ENCODE measurements at regions not wholly inside any gene's neighbourhood (a gene's known extent, or its start where the extent isn't known, plus 50 kb on each side); places are given as distances from the start of the nearest gene placed in this dataset.

DNA sequence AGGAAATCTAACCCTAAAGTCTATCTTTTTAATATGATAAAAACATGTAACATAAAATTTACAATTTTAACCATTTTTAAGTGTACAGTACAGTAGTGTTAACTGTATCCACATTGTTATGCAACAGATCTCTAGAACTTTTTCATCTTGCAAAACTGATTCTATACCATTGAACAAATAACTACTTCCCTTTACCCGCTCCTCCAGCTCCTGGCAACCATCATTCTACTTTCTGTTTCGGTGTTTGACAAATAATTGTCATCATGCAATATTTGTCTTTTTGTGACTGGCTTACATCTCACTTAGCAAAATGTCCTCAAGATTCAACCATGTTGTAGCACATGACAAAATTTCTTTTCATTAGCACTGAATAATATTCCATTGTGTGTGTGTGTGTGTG lies 203.2 kb downstream of the SIM1 start:
- Mint-ChIP-seq H3K36me3 (ENCODE audit: low read depth) (no peaks in the 10 kb centered on the region), H3K27ac (no peak overlapping the region), H3K9me3 (no peaks in the 10 kb centered on the region), H3K27me3 (ENCODE audit: insufficient read depth) (no peaks in the 10 kb centered on the region), H3K4me3 (no peak overlapping the region), H3K4me1 (ENCODE audit: low read depth) (no peaks in the 10 kb centered on the region)
- DNase-seq (ENCODE audit: low spot score) = no peak
- intact Hi-C loops (cut with micrococcal nuclease) = no loop called here

DNA sequence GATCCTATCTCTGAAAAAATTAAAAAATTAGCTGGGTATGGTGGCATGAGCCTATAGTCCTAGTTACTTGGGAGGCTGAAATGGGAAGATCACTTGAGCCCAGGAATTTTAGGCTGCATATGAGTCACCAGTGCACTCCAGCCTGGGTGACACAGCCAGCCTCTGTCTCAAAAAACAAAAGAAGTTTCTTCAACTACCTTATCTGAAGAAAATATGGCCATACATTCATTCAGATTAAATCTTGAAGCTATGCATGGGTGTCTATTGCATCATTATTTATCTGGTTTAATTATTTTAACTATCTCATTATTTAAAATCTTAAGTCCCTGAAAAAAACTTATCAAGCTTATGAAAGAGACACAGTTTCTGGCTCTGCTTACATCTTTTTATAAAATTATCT lies 204.1 kb downstream of the SIM1 start:
- H3K9me3 Mint-ChIP-seq = no peaks in the 10 kb centered on the region
- no peaks in the 10 kb centered on the region for H3K27me3 Mint-ChIP-seq (ENCODE audit: insufficient read depth)
- H3K4me1 Mint-ChIP-seq (ENCODE audit: low read depth) = no peaks in the 10 kb centered on the region
- DNase-seq (ENCODE audit: low spot score) = no peak
- no peak overlapping the region for H3K27ac Mint-ChIP-seq
- H3K36me3 Mint-ChIP-seq (ENCODE audit: low read depth) = no peaks in the 10 kb centered on the region
- H3K4me3 Mint-ChIP-seq = no peak overlapping the region
- intact Hi-C loops (cut with micrococcal nuclease) = no loop called here

DNA sequence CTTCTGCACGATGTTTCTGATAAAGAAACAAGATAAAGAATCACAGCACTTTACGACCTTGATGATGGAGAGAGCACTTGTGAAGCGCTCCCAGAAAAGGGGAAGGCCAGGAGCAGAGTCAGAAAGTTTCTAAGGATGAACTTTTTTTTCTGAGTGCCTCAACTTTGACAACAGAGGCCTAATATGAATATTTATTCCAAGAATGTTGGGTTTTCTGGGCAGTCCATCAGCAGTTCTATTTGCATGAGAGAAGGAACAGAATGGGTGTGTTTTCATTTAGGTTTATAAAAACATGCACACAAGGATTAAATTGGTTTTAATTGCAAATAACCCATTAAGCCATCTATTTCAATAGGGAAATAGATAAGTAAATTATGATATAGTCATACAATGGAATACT lies 204.9 kb downstream of the SIM1 start:
- Mint-ChIP-seq H3K27ac (no peak overlapping the region), H3K4me3 (no peak overlapping the region), H3K9me3 (no peaks in the 10 kb centered on the region), H3K36me3 (ENCODE audit: low read depth) (no peaks in the 10 kb centered on the region), H3K4me1 (ENCODE audit: low read depth) (no peaks in the 10 kb centered on the region), H3K27me3 (ENCODE audit: insufficient read depth) (no peaks in the 10 kb centered on the region)
- intact Hi-C loops (cut with micrococcal nuclease) = no loop called here
- no peak for DNase-seq (ENCODE audit: low spot score)

DNA sequence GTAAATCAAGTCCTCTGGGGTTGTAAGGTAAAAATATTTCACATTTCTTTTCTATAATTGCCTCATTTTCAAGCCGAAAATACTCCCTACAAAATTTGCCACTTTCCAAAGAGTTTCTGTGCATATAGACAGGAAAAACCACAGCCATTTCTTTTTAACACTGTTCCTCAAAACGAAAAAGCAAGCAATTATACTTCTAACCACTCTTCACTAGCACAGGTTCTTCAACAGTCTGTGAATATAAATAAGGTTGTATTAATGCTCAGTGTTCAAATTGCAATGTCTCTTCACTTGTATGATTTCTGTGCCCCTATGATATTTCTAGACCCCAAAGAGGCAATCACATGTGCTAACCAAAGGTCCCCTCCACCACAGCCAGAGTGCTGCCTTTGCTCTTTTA lies 206.0 kb downstream of the SIM1 start:
- no peak for DNase-seq (ENCODE audit: low spot score)
- Mint-ChIP-seq H3K36me3 (ENCODE audit: low read depth) (no peaks in the 10 kb centered on the region), H3K4me1 (ENCODE audit: low read depth) (no peaks in the 10 kb centered on the region), H3K27me3 (ENCODE audit: insufficient read depth) (no peaks in the 10 kb centered on the region), H3K4me3 (no peak overlapping the region), H3K9me3 (no peaks in the 10 kb centered on the region), H3K27ac (no peak overlapping the region)
- intact Hi-C loops (cut with micrococcal nuclease) = no loop called here

DNA sequence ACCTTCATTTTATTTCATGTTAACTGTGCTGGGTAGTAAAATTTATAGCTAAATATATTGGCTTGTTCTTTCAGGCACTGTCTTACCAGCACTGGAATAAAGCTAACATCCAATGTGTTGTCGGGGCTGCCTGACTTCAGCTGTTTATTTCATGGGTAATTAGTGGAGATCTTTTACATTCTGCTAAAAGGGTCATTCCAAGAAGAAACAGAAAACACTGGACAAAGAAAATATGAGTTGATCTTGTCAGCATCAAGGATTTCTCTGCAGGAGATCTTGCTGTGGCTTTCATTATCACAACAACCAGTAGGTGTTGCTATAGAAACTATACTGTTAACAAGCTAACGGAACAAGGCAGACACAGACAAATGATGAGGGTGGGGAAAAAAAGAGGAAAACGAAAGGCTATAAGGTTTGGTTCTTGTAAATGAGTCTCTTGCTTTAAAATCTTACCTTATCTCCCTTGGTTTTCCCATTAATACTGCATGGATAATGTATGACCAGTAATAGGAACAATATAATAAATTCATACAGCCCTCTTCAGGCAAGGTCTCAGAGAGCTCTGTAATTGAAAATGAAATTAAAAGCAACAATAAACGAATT lies 206.8 kb downstream of the SIM1 start:
- no peak overlapping the region for H3K4me3 Mint-ChIP-seq
- H3K27me3 Mint-ChIP-seq (ENCODE audit: insufficient read depth) = no peaks in the 10 kb centered on the region
- H3K9me3 Mint-ChIP-seq = no peaks in the 10 kb centered on the region
- H3K27ac Mint-ChIP-seq = no peak overlapping the region
- intact Hi-C loops (cut with micrococcal nuclease) = no loop called here
- H3K36me3 Mint-ChIP-seq (ENCODE audit: low read depth) = no peaks in the 10 kb centered on the region
- DNase-seq (ENCODE audit: low spot score) = no peak
- H3K4me1 Mint-ChIP-seq (ENCODE audit: low read depth) = no peaks in the 10 kb centered on the region

DNA sequence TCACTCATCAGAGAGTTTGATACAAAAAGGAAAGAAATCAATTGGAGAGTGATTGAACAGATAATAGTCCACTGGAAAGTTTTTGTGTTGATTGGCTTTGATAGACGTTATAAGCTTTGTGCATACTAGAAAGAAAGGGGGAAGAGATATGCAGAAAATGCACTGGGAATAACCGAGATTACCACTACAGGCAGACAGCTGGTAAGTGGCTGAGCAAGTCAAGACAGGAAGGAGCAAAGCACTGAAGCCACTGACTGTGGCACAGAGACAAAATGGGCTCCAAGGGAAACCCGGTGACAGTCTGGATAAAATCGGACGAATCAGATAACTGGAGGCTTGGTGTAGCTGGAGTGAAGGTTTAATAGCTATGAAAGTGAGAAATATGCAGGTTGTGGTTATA lies 209.0 kb downstream of the SIM1 start:
- intact Hi-C loops (cut with micrococcal nuclease) = no loop called here
- Mint-ChIP-seq H3K4me3 (no peak overlapping the region), H3K36me3 (ENCODE audit: low read depth) (no peaks in the 10 kb centered on the region), H3K27me3 (ENCODE audit: insufficient read depth) (no peaks in the 10 kb centered on the region), H3K4me1 (ENCODE audit: low read depth) (no peaks in the 10 kb centered on the region), H3K27ac (no peak overlapping the region), H3K9me3 (no peaks in the 10 kb centered on the region)
- no peak for DNase-seq (ENCODE audit: low spot score)

DNA sequence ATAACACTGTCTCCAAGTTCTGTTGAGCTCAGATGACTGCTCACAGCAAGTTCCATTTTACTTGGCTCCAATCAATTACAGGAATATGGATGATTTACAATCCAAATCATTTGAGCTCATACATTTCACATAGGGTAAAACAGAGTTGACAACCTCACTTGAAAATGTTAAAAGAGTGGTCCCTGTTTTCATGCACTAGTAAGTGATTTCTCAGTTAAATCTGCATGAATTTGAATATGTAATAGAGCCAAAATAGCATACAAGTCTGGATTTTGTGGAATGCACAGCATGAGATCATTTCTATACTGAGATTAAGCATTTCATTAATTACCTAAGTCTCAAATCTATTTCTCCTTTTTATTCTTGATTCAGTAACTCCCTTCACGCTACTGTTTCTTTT lies 217.6 kb downstream of the SIM1 start:
- Mint-ChIP-seq H3K36me3 (ENCODE audit: low read depth) (no peaks in the 10 kb centered on the region), H3K27ac (no peak overlapping the region), H3K4me1 (ENCODE audit: low read depth) (no peaks in the 10 kb centered on the region), H3K27me3 (ENCODE audit: insufficient read depth) (peaks cover 7% of the 10 kb centered on the region), H3K4me3 (no peak overlapping the region), H3K9me3 (no peaks in the 10 kb centered on the region)
- intact Hi-C loops (cut with micrococcal nuclease) = no loop called here
- DNase-seq (ENCODE audit: low spot score) = no peak

DNA sequence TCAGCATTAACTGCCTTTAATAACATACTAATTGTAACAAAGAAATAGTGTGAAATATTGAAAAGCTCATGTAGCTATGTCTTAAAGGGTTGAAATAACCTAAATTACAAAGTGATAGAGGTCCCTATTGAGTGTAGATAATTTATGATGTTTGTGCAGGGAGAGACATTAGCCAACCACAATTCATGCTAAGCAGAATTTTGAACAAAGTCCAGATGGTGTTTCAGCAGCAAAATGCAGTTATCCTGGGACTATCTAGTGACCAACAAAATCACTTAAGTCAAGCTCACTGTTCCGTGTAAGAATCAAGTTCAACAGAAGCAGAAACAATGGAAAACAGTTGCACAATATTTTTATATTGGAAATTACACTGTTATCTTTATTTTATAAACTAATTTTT lies 218.5 kb downstream of the SIM1 start:
- intact Hi-C loops (cut with micrococcal nuclease) = no loop called here

DNA sequence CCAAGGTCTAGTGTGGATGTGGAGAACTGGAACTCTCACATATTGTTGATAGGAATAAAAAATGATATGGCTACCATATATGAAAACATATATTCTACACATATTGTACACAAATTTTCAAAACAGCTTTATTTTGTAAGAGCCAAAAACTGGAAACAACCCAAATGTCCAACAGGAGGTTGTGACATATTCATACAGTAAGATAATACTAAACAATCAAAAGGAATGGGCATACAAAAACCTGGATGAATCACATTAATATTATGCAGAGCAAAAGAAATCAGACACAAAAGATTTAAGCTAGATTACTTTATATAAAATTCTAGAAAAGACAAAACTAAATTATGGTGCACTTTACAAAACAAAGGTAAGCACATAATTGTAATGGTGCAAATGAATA lies 223.9 kb downstream of the SIM1 start:
- DNase-seq (ENCODE audit: low spot score) = no peak
- Mint-ChIP-seq H3K4me1 (ENCODE audit: low read depth) (no peaks in the 10 kb centered on the region), H3K27me3 (ENCODE audit: insufficient read depth) (peaks cover 9% of the 10 kb centered on the region), H3K27ac (no peak overlapping the region), H3K9me3 (no peaks in the 10 kb centered on the region), H3K4me3 (no peak overlapping the region), H3K36me3 (ENCODE audit: low read depth) (no peaks in the 10 kb centered on the region)
- intact Hi-C loops (cut with micrococcal nuclease) = no loop called here

More for the DNA sequence above, 218.5 kb downstream of the SIM1 start:
- no peak overlapping the region for H3K27ac Mint-ChIP-seq
- no peaks in the 10 kb centered on the region for H3K9me3 Mint-ChIP-seq
- H3K4me3 Mint-ChIP-seq = no peak overlapping the region
- peaks cover 8% of the 10 kb centered on the region for H3K27me3 Mint-ChIP-seq (ENCODE audit: insufficient read depth)
- no peaks in the 10 kb centered on the region for H3K36me3 Mint-ChIP-seq (ENCODE audit: low read depth)
- DNase-seq (ENCODE audit: low spot score) = no peak
- no peaks in the 10 kb centered on the region for H3K4me1 Mint-ChIP-seq (ENCODE audit: low read depth)

DNA sequence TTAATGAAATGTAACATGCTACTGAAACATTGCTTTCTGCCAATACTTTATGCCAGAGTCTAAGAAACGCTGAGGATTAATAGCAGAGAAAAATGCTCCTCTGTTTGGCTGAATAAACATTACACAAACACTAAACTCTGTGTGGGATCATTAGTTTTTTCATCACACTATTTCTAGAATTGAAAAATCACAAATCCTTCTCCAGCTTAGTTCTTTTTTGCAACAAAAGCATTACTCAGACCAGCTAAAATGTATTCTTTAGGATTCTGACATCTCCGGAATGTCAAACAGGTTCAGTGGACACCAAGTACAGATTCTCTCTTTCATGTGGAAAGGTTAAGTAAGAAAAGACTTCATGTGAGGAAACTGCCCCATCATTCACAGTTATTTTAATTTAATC lies 226.9 kb downstream of the SIM1 start:
- H3K27ac Mint-ChIP-seq = no peak overlapping the region
- no peaks in the 10 kb centered on the region for H3K4me1 Mint-ChIP-seq (ENCODE audit: low read depth)
- no peaks in the 10 kb centered on the region for H3K36me3 Mint-ChIP-seq (ENCODE audit: low read depth)
- no peaks in the 10 kb centered on the region for H3K9me3 Mint-ChIP-seq
- DNase-seq (ENCODE audit: low spot score) = no peak
- H3K4me3 Mint-ChIP-seq = no peak overlapping the region
- H3K27me3 Mint-ChIP-seq (ENCODE audit: insufficient read depth) = peaks cover 9% of the 10 kb centered on the region
- intact Hi-C loops (cut with micrococcal nuclease) = loop anchor here (10.0 kb wide), 1 partner anchor 237 kb away; no protein-coding TSS in a partner anchor

DNA sequence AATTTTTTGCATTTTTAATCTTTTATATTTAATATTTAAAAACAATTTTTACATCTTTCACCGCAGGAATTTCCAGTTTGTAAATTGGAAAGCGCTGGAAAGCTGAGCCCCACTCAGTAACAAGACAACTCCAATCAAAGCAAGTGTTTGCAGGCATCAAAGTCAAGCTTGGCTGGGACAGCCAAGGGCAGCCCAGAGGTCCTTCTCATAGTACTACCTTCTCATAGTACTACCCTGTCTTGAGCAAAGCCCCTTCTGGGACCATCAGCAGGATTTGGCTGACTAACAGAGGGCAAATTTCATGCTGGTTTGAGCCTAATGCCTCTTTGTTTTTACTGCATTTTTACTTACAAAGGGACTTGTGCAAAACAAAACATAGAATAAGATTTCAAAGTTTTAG lies 228.3 kb downstream of the SIM1 start:
- Mint-ChIP-seq H3K9me3 (no peaks in the 10 kb centered on the region), H3K4me3 (no peak overlapping the region), H3K27me3 (ENCODE audit: insufficient read depth) (peaks cover 6% of the 10 kb centered on the region), H3K4me1 (ENCODE audit: low read depth) (no peaks in the 10 kb centered on the region), H3K36me3 (ENCODE audit: low read depth) (no peaks in the 10 kb centered on the region), H3K27ac (no peak overlapping the region)
- intact Hi-C loops (cut with micrococcal nuclease) = loop anchor here (10.0 kb wide), 1 partner anchor 238 kb away; no protein-coding TSS in a partner anchor
- no peak for DNase-seq (ENCODE audit: low spot score)

DNA sequence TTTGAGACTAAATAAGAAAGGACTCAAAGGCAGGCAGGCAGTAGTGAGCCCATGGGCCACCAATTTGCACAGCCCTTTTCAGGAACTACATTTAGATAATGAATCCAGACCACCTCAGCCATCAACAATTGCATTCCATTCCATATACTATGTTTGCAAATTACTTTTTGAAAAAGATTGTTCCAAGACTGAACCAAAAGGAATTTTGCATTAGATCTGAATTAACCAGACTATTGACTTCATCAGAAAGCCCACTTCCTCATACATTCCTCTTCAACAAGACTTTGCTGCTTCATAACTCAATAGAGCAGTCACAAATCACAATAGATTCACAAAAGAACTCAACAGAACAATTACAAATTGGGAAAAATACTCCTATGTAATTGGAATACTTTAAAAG lies 229.1 kb downstream of the SIM1 start:
- Mint-ChIP-seq H3K9me3 (no peaks in the 10 kb centered on the region), H3K27me3 (ENCODE audit: insufficient read depth) (peaks cover 6% of the 10 kb centered on the region), H3K4me3 (no peak overlapping the region), H3K4me1 (ENCODE audit: low read depth) (peaks cover under 1% of the 10 kb centered on the region), H3K36me3 (ENCODE audit: low read depth) (no peaks in the 10 kb centered on the region), H3K27ac (no peak overlapping the region)
- no peak for DNase-seq (ENCODE audit: low spot score)
- intact Hi-C loops (cut with micrococcal nuclease) = loop anchor here (10.0 kb wide), 1 partner anchor 239 kb away; no protein-coding TSS in a partner anchor

DNA sequence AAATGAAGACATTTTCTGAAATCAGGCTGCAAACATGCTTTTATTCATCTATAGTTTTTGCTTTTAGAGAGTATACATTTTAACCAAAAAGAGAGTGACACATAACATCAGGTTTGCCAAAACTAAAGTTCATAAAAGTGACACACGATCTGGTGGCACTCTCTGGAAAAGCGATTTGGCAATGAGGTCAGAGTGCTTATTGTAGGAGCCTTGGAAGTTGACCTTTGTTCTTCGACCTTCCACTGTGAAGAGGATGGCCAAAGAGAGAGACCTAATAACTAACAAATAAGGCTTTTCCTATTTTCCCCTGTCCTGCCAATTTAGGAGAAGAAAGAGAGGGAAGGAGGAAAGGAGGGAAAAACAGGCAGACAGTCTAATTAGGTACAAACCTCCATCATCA lies 230.1 kb downstream of the SIM1 start:
- H3K36me3 Mint-ChIP-seq (ENCODE audit: low read depth) = no peaks in the 10 kb centered on the region
- no peak overlapping the region for H3K27ac Mint-ChIP-seq
- intact Hi-C loops (cut with micrococcal nuclease) = loop anchor here (10.0 kb wide), 1 partner anchor 240 kb away; no protein-coding TSS in a partner anchor
- H3K27me3 Mint-ChIP-seq (ENCODE audit: insufficient read depth) = peaks cover 10% of the 10 kb centered on the region
- H3K4me3 Mint-ChIP-seq = no peak overlapping the region
- no peaks in the 10 kb centered on the region for H3K9me3 Mint-ChIP-seq
- H3K4me1 Mint-ChIP-seq (ENCODE audit: low read depth) = peaks cover 10% of the 10 kb centered on the region
- DNase-seq (ENCODE audit: low spot score) = no peak

All from activated T-helper 1 cell treated with anti-CD3 and anti-CD28 coated beads, Interleukin-12 subunit alpha, Interleukin-12 subunit beta, Interleukin-2, Interleukin-4 antibody, amounts not matched to agents 30 ng/mL and 10 ng/mL and 1 ng/mL, durations not matched to agents 14 hours and 24 hours and 36 hours (primary cell).